ENCODE measurements at regions not wholly inside any gene's neighbourhood (a gene's known extent, or its start where the extent isn't known, plus 50 kb on each side); places are given as distances from the start of the nearest gene placed in this dataset.

DNA sequence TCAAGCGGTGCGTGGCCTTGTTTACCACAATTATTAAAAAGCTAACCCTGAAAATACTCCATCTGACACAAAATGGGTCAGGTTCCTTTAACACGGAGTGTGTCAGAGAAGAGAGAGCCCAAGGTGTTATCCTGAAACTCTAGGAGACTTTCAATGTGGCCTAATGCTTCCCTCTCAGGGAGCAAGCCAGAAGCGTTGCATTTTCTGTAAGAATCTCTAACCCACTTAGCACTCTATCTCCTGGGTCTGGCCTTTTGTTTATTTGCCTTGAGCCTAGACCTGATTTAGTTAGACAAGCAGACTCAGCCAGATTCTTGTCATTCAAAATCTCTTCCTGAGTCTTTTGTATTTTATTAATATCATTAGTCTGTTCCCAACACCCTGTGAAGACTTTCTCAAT is 184.0 kb upstream of the SYT1 start:
- TF ChIP-seq GATA2 (IDR thresholded peaks at IDR 0.05; ENCODE audit: low read depth, low read length) (no peak), GATA3 (IDR thresholded peaks at IDR 0.05; ENCODE audit: low read depth, low read length) (no peak)
